ENCODE measurements at regions not wholly inside any gene's neighbourhood (a gene's known extent, or its start where the extent isn't known, plus 50 kb on each side); places are given as distances from the start of the nearest gene placed in this dataset.
"Not testable (repeated sequence)": the region's sequence is repeated elsewhere in the genome, so short reads cannot be mapped to it uniquely, and the experiment has no call there.

- H3K9me3 ChIP-seq (ENCODE audit: control insufficient read depth in 2 of 2, low read length in 2 of 2): no peaks in the 10 kb centered on the region
- H3K4me1 ChIP-seq (ENCODE audit: control insufficient read depth in 2 of 2, insufficient read depth in 2 of 2, low read length in 2 of 2): no peaks in the 10 kb centered on the region
- no peak overlapping the region for H3K4me3 ChIP-seq (ENCODE audit: low read length in 2 of 2)
- no peaks in the 10 kb centered on the region for H3K27me3 ChIP-seq (ENCODE audit: control insufficient read depth in 2 of 2, insufficient read depth in 2 of 2, low read length in 2 of 2)
- H3K27ac ChIP-seq (ENCODE audit: low read depth in 2 of 2, low read length in 2 of 2): no peak overlapping the region
- H3K36me3 ChIP-seq (ENCODE audit: control insufficient read depth in 2 of 2, insufficient read depth in 2 of 2, low read length in 2 of 2): no peaks in the 10 kb centered on the region
- no peak overlapping the region for H3K9ac ChIP-seq (ENCODE audit: low read depth in 1 of 2, low read length in 2 of 2)
These were observed 1597.3 kb downstream of the CDH8 start for GRCh38 chr16:60438894-60439293.

DNA sequence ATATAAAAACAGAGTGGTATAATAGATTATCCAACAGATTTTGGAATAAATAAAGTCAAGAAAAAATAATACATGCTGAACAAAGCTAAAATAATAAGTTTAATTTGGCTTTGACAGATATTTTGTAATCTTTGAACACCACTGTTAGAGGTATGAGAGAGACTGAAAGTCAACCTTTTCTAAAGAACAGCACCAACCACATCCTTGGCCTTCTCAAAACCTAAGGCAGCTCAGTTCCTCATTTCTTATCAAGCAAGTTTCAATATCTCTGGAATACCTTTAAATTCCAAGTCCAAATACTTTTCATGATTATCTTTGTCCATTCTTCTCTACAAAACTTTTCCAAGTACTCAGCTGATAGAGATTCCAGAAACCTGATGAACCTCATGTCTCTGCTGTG lies 1603.8 kb downstream of the CDH8 start:
- Histone ChIP-seq H3K27ac (ENCODE audit: low read depth in 2 of 2, low read length in 2 of 2) (no peak overlapping the region), H3K4me3 (ENCODE audit: low read length in 2 of 2) (no peak overlapping the region), H3K27me3 (ENCODE audit: control insufficient read depth in 2 of 2, insufficient read depth in 2 of 2, low read length in 2 of 2) (no peaks in the 10 kb centered on the region), H3K9me3 (ENCODE audit: control insufficient read depth in 2 of 2, low read length in 2 of 2) (no peaks in the 10 kb centered on the region), H3K36me3 (ENCODE audit: control insufficient read depth in 2 of 2, insufficient read depth in 2 of 2, low read length in 2 of 2) (no peaks in the 10 kb centered on the region), H3K4me1 (ENCODE audit: control insufficient read depth in 2 of 2, insufficient read depth in 2 of 2, low read length in 2 of 2) (no peaks in the 10 kb centered on the region), H3K9ac (ENCODE audit: low read depth in 1 of 2, low read length in 2 of 2) (no peak overlapping the region)

- Histone ChIP-seq H3K9me3 (ENCODE audit: control insufficient read depth in 2 of 2, low read length in 2 of 2) (peaks cover 0 to 2% of the 10 kb centered on the region in 2 donors), H3K27ac (ENCODE audit: low read depth in 2 of 2, low read length in 2 of 2) (no peak overlapping the region), H3K4me1 (ENCODE audit: control insufficient read depth in 2 of 2, insufficient read depth in 2 of 2, low read length in 2 of 2) (no peaks in the 10 kb centered on the region), H3K4me3 (ENCODE audit: low read length in 2 of 2) (no peak overlapping the region), H3K9ac (ENCODE audit: low read depth in 1 of 2, low read length in 2 of 2) (no peak overlapping the region), H3K27me3 (ENCODE audit: control insufficient read depth in 2 of 2, insufficient read depth in 2 of 2, low read length in 2 of 2) (no peaks in the 10 kb centered on the region), H3K36me3 (ENCODE audit: control insufficient read depth in 2 of 2, insufficient read depth in 2 of 2, low read length in 2 of 2) (no peaks in the 10 kb centered on the region)
These were observed 1616.4 kb downstream of the CDH8 start for GRCh38 chr16:60419859-60420258.

- H3K4me1 ChIP-seq (ENCODE audit: control insufficient read depth in 2 of 2, insufficient read depth in 2 of 2, low read length in 2 of 2): no peaks in the 10 kb centered on the region
- H3K27ac ChIP-seq (ENCODE audit: low read depth in 2 of 2, low read length in 2 of 2): no peak overlapping the region
- no peaks in the 10 kb centered on the region for H3K36me3 ChIP-seq (ENCODE audit: control insufficient read depth in 2 of 2, insufficient read depth in 2 of 2, low read length in 2 of 2)
- no peak overlapping the region for H3K9ac ChIP-seq (ENCODE audit: low read depth in 1 of 2, low read length in 2 of 2)
- peaks cover 0 to 2% of the 10 kb centered on the region in 2 donors for H3K9me3 ChIP-seq (ENCODE audit: control insufficient read depth in 2 of 2, low read length in 2 of 2)
- no peak overlapping the region for H3K4me3 ChIP-seq (ENCODE audit: low read length in 2 of 2)
- no peaks in the 10 kb centered on the region for H3K27me3 ChIP-seq (ENCODE audit: control insufficient read depth in 2 of 2, insufficient read depth in 2 of 2, low read length in 2 of 2)
These were observed 1621.6 kb downstream of the CDH8 start for GRCh38 chr16:60414613-60415012.

DNA sequence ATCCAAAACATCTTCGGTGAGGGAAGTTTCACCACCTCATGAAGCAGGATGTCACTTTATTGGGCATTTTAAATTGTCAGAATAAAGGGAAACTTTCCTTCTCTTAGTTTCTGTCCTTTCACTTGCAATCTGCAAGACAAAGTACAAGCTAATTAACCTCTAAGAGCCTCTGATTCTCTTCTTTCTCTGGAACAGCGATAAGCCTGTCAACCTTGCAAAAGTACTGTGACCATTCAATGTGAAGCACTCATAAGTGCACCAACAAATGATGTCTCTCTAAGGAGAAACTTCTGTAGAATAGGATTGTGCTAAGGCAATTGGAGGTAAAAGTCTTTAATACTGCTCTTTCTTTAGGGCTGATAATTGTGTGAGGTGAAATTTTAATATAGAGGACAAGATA lies 1622.3 kb downstream of the CDH8 start:
- no peak overlapping the region for H3K9ac ChIP-seq (ENCODE audit: low read depth in 1 of 2, low read length in 2 of 2)
- no peaks in the 10 kb centered on the region for H3K36me3 ChIP-seq (ENCODE audit: control insufficient read depth in 2 of 2, insufficient read depth in 2 of 2, low read length in 2 of 2)
- H3K9me3 ChIP-seq (ENCODE audit: control insufficient read depth in 2 of 2, low read length in 2 of 2): peaks cover 0 to 2% of the 10 kb centered on the region in 2 donors
- H3K27ac ChIP-seq (ENCODE audit: low read depth in 2 of 2, low read length in 2 of 2): no peak overlapping the region
- no peaks in the 10 kb centered on the region for H3K4me1 ChIP-seq (ENCODE audit: control insufficient read depth in 2 of 2, insufficient read depth in 2 of 2, low read length in 2 of 2)
- H3K27me3 ChIP-seq (ENCODE audit: control insufficient read depth in 2 of 2, insufficient read depth in 2 of 2, low read length in 2 of 2): no peaks in the 10 kb centered on the region
- H3K4me3 ChIP-seq (ENCODE audit: low read length in 2 of 2): no peak overlapping the region

DNA sequence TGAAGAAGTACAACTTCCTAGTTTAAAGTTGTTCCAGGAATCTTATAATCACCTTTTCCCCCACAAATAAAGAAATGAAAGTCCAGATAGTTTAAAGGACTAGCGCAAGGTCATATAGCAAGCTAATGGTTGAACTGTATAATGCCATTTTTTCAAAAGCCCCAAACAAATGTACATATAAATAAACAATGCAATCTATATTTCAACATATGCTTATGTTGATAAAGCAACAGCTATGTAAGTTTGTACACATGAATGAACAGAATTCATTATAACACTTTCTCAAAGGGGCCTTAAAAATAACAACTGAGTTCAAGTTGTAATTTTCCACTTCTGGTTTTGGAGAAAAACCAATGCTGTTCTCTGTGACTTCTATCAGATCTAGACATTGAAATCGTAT lies 1628.6 kb downstream of the CDH8 start:
- peaks cover 0 to 2% of the 10 kb centered on the region in 2 donors for H3K9me3 ChIP-seq (ENCODE audit: control insufficient read depth in 2 of 2, low read length in 2 of 2)
- H3K27ac ChIP-seq (ENCODE audit: low read depth in 2 of 2, low read length in 2 of 2): no peak overlapping the region
- no peak overlapping the region for H3K4me3 ChIP-seq (ENCODE audit: low read length in 2 of 2)
- H3K4me1 ChIP-seq (ENCODE audit: control insufficient read depth in 2 of 2, insufficient read depth in 2 of 2, low read length in 2 of 2): no peaks in the 10 kb centered on the region
- no peaks in the 10 kb centered on the region for H3K36me3 ChIP-seq (ENCODE audit: control insufficient read depth in 2 of 2, insufficient read depth in 2 of 2, low read length in 2 of 2)
- H3K9ac ChIP-seq (ENCODE audit: low read depth in 1 of 2, low read length in 2 of 2): no peak overlapping the region
- H3K27me3 ChIP-seq (ENCODE audit: control insufficient read depth in 2 of 2, insufficient read depth in 2 of 2, low read length in 2 of 2): no peaks in the 10 kb centered on the region

DNA sequence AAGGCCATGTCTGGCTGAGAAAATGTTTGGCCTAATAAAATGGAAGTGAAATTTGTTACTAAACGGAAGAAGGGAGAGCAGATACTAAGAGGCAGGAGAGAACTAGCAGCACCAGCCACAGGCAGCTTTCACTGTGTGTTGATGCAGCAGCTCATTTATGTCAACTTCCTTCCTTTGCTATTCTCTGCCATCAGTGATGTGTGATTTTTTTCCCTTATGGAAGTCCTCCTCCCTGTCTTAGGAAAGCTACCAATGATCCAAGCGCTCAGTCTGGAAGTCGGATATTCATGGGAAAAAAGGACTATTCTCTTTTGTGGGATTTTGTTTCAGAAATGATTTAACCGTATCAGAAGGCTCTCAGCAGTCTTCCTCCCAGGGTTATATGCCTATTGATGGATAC lies 1629.2 kb downstream of the CDH8 start:
- Histone ChIP-seq H3K27me3 (ENCODE audit: control insufficient read depth in 2 of 2, insufficient read depth in 2 of 2, low read length in 2 of 2) (no peaks in the 10 kb centered on the region), H3K9me3 (ENCODE audit: control insufficient read depth in 2 of 2, low read length in 2 of 2) (peaks cover 0 to 2% of the 10 kb centered on the region in 2 donors), H3K9ac (ENCODE audit: low read depth in 1 of 2, low read length in 2 of 2) (no peak overlapping the region), H3K4me3 (ENCODE audit: low read length in 2 of 2) (no peak overlapping the region), H3K4me1 (ENCODE audit: control insufficient read depth in 2 of 2, insufficient read depth in 2 of 2, low read length in 2 of 2) (no peaks in the 10 kb centered on the region), H3K27ac (ENCODE audit: low read depth in 2 of 2, low read length in 2 of 2) (no peak overlapping the region), H3K36me3 (ENCODE audit: control insufficient read depth in 2 of 2, insufficient read depth in 2 of 2, low read length in 2 of 2) (no peaks in the 10 kb centered on the region)

- Histone ChIP-seq H3K4me3 (ENCODE audit: low read length in 2 of 2) (no peak overlapping the region), H3K9ac (ENCODE audit: low read depth in 1 of 2, low read length in 2 of 2) (no peak overlapping the region), H3K27ac (ENCODE audit: low read depth in 2 of 2, low read length in 2 of 2) (no peak overlapping the region), H3K36me3 (ENCODE audit: control insufficient read depth in 2 of 2, insufficient read depth in 2 of 2, low read length in 2 of 2) (no peaks in the 10 kb centered on the region), H3K4me1 (ENCODE audit: control insufficient read depth in 2 of 2, insufficient read depth in 2 of 2, low read length in 2 of 2) (no peaks in the 10 kb centered on the region), H3K27me3 (ENCODE audit: control insufficient read depth in 2 of 2, insufficient read depth in 2 of 2, low read length in 2 of 2) (no peaks in the 10 kb centered on the region), H3K9me3 (ENCODE audit: control insufficient read depth in 2 of 2, low read length in 2 of 2) (peaks cover 0 to 2% of the 10 kb centered on the region in 2 donors)
These were observed 1631.0 kb downstream of the CDH8 start for GRCh38 chr16:60405286-60405685.

DNA sequence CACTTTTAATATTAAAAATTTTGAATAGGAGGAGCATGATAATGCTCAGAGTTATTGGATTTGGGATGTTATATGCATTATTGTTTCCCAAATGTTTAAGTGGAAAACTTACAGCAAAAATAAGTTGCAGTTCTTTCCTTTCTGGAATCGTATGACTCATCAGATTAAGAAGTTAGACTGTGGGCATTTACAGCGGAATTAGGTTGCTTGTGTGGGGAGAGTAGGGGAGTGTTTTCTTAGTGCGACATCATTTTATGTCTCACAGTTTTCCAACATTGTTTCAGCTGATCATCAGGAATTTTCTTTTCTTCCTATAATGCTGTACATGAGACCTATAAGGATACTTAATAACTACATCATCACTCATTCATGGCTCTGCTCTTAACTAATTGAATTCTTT lies 1631.8 kb downstream of the CDH8 start:
- H3K4me3 ChIP-seq (ENCODE audit: low read length in 2 of 2): no peak overlapping the region
- peaks cover 0 to 2% of the 10 kb centered on the region in 2 donors for H3K9me3 ChIP-seq (ENCODE audit: control insufficient read depth in 2 of 2, low read length in 2 of 2)
- H3K36me3 ChIP-seq (ENCODE audit: control insufficient read depth in 2 of 2, insufficient read depth in 2 of 2, low read length in 2 of 2): no peaks in the 10 kb centered on the region
- no peak overlapping the region for H3K9ac ChIP-seq (ENCODE audit: low read depth in 1 of 2, low read length in 2 of 2)
- no peaks in the 10 kb centered on the region for H3K27me3 ChIP-seq (ENCODE audit: control insufficient read depth in 2 of 2, insufficient read depth in 2 of 2, low read length in 2 of 2)
- no peaks in the 10 kb centered on the region for H3K4me1 ChIP-seq (ENCODE audit: control insufficient read depth in 2 of 2, insufficient read depth in 2 of 2, low read length in 2 of 2)
- no peak overlapping the region for H3K27ac ChIP-seq (ENCODE audit: low read depth in 2 of 2, low read length in 2 of 2)

DNA sequence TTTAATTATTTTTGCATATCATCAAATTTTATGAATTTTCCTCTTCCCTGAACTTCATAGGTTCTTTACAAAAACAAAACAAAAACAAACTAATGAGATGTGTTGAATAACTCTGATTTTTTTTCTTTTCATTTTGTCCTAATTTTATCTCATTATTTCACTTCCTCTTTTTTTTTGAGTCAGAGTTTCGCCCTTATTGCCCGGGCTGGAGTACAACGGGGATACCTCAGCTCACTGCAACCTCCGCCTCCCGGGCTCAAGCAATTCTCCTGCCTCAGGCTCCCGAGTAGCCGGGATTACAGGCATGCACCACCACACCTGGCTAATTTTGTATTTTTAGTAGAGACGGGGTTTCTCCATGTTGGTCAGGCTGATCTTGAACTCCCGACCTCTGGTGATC lies 1633.3 kb downstream of the CDH8 start:
- not testable (repeated sequence) for H3K36me3 ChIP-seq (ENCODE audit: control insufficient read depth in 2 of 2, insufficient read depth in 2 of 2, low read length in 2 of 2); H3K27me3 ChIP-seq (ENCODE audit: control insufficient read depth in 2 of 2, insufficient read depth in 2 of 2, low read length in 2 of 2); H3K27ac ChIP-seq (ENCODE audit: low read depth in 2 of 2, low read length in 2 of 2); H3K4me1 ChIP-seq (ENCODE audit: control insufficient read depth in 2 of 2, insufficient read depth in 2 of 2, low read length in 2 of 2); H3K9ac ChIP-seq (ENCODE audit: low read depth in 1 of 2, low read length in 2 of 2); H3K9me3 ChIP-seq (ENCODE audit: control insufficient read depth in 2 of 2, low read length in 2 of 2); H3K4me3 ChIP-seq (ENCODE audit: low read length in 2 of 2)

GRCh38 chr16:60392380-60392779 lies 1643.9 kb downstream of the CDH8 start:
- no peak overlapping the region for H3K9ac ChIP-seq (ENCODE audit: low read depth in 1 of 2, low read length in 2 of 2)
- H3K36me3 ChIP-seq (ENCODE audit: control insufficient read depth in 2 of 2, insufficient read depth in 2 of 2, low read length in 2 of 2): no peaks in the 10 kb centered on the region
- no peak overlapping the region for H3K4me3 ChIP-seq (ENCODE audit: low read length in 2 of 2)
- no peaks in the 10 kb centered on the region for H3K4me1 ChIP-seq (ENCODE audit: control insufficient read depth in 2 of 2, insufficient read depth in 2 of 2, low read length in 2 of 2)
- no peaks in the 10 kb centered on the region for H3K27me3 ChIP-seq (ENCODE audit: control insufficient read depth in 2 of 2, insufficient read depth in 2 of 2, low read length in 2 of 2)
- no peak overlapping the region for H3K27ac ChIP-seq (ENCODE audit: low read depth in 2 of 2, low read length in 2 of 2)
- H3K9me3 ChIP-seq (ENCODE audit: control insufficient read depth in 2 of 2, low read length in 2 of 2): no peaks in the 10 kb centered on the region

Data from mucosa of rectum (tissue), 2 donors.